ENCODE measurements at regions not wholly inside any gene's neighbourhood (a gene's known extent, or its start where the extent isn't known, plus 50 kb on each side); places are given as distances from the start of the nearest gene placed in this dataset.
"Not testable (repeated sequence)": the region's sequence is repeated elsewhere in the genome, so short reads cannot be mapped to it uniquely, and the experiment has no call there.

DNA sequence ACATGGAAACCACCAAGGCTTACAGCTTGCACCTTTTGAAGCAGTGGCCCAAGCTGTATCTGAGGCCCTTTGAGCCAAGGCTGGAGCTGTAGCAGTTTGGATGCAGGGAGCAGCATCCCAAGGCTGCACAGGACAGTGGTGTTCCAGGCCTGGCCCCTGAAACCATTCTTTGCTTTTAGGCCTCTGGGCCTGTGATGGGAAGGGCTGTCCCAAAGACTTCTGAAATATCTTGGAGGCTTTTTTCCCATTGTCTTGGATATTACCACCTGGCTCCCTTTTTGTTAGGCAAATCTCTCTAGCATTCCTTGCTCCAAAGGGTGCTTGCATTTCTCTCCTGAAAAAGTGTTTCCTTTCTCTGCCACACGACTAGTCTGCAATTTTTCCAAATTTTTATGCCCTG, 302.8 kb upstream of the MDFIC2 start:
- DNase-seq (ENCODE audit: low read depth), result no peak
- TF ChIP-seq, protein P1, sequence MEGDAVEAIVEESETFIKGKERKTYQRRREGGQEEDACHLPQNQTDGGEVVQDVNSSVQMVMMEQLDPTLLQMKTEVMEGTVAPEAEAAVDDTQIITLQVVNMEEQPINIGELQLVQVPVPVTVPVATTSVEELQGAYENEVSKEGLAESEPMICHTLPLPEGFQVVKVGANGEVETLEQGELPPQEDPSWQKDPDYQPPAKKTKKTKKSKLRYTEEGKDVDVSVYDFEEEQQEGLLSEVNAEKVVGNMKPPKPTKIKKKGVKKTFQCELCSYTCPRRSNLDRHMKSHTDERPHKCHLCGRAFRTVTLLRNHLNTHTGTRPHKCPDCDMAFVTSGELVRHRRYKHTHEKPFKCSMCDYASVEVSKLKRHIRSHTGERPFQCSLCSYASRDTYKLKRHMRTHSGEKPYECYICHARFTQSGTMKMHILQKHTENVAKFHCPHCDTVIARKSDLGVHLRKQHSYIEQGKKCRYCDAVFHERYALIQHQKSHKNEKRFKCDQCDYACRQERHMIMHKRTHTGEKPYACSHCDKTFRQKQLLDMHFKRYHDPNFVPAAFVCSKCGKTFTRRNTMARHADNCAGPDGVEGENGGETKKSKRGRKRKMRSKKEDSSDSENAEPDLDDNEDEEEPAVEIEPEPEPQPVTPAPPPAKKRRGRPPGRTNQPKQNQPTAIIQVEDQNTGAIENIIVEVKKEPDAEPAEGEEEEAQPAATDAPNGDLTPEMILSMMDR (conservative IDR thresholded peaks at IDR 0.05; ENCODE audit: control insufficient read depth, insufficient read depth, low read depth, low read length), result no peak
- no peak overlapping the region for H3K4me3 ChIP-seq (ENCODE audit: control insufficient read depth, low read depth, low read length)

DNA sequence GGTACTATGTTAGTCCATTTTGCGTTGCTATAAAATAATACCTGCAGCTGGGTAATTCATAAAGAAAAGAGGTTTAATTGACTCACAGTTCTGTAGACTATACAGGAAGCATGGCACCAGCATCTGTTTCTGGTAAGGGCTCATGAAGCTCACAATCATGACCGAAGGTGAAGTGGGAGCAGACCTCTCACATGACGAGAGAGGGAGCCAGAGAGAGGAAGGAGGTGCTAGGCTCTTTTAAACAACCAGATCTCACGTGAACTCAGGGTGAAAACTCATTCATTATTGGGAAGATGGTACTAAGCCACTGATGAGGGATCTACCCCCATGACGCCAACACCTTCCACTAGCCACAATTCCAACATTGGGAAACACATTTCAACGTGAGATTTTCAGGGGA, 301.7 kb upstream of the MDFIC2 start:
- TF ChIP-seq, protein P1 (conservative IDR thresholded peaks at IDR 0.05; ENCODE audit: control insufficient read depth, insufficient read depth, low read depth, low read length), result no peak
- no peak for DNase-seq (ENCODE audit: low read depth)

DNA sequence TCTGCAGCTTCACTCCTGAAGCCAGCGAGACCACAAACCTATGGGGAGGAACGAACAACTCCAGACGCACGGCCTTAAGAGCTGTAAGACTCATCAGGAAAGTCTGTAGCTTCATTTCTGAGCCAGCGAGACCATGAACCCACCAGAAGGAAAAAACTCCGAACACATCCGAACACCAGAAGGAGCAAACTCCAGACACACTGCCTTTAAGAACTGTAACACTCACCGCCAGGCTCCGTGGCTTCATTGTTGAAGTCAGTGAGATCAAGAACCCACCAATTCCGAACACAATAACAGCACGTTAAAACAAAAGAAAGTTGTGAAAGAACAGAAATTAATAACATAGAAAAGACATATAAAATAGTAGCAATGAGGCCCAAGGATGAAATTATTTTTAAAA, 300.5 kb upstream of the MDFIC2 start:
- no peak for DNase-seq (ENCODE audit: low read depth)
- no peak overlapping the region for H3K4me3 ChIP-seq (ENCODE audit: control insufficient read depth, low read depth, low read length)
- TF ChIP-seq, protein P1 (conservative IDR thresholded peaks at IDR 0.05; ENCODE audit: control insufficient read depth, insufficient read depth, low read depth, low read length), result no peak

More for the DNA sequence above, 301.7 kb upstream of the MDFIC2 start:
- H3K4me3 ChIP-seq (ENCODE audit: control insufficient read depth, low read depth, low read length), result no peak overlapping the region

DNA sequence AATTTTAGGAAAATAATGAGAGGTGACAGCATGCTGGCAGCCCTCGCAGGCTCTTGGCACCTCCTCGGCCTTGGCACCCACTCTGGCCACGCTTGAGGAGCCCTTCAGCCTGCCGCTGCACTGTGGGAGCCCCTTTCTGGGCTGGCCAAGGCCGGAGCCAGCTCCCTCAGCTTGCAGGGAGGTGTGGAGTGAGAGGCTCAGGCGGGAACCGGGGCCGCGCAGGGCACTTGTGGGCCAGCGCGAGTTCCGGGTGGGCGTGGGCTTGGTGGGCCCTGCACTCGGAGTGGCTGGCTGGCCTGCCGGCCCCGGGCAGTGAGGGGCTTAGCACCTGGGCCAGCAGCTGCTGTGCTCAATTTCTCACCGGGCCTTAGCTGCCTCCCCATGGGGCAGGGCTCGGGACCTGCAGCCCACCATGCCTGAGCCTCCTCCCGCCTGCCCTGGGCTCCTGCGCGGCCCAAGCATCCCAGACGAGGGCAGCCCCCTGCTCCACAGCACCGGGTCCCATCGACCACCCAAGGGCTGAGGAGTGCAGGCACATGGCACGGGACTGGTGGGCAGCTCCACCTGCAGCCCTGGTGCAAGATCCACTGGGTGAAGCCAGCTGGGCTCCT, 299.3 kb upstream of the MDFIC2 start:
- not testable (repeated sequence) for DNase-seq (ENCODE audit: low read depth); H3K4me3 ChIP-seq (ENCODE audit: control insufficient read depth, low read depth, low read length)

DNA sequence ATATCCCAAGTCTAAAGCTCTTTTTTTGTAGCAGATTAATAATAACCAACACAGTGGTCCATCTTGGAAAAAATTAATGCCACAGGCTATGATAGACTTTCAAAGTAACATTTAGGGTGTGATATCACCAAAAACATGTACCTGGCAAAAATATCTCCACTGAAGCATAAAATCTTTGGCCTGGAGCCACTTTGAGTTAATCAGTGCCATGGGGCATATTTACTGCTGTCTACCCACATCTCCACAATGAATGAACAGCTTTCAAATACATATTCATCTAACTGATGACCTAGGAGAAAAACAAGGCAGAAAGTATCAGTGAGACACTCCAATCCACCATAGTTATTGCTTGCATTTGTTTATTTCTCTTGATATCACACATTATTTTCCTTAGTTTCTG, 296.0 kb upstream of the MDFIC2 start:
- TF ChIP-seq, protein P1 (conservative IDR thresholded peaks at IDR 0.05; ENCODE audit: control insufficient read depth, insufficient read depth, low read depth, low read length), result no peak
- no peak overlapping the region for H3K4me3 ChIP-seq (ENCODE audit: control insufficient read depth, low read depth, low read length)
- DNase-seq (ENCODE audit: low read depth), result no peak

DNA sequence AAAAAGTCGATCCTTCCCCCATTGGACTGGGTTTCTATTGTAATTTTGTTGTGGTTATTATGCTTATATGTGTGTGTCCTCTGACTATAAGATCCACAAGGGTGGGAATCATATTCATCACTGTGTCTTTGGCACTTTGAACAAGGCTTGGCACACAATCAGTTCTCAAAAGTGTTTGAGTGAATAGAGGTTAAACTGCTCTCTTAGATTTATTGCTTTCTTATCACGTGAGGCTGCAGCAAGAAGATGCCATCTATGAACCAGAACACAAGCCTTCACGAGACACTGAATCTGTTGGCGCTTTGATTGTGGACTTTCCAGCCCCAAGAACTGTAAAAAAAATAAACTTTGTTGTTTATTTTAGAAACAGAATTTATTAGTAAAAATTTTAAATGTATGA, 295.0 kb upstream of the MDFIC2 start:
- no peak for DNase-seq (ENCODE audit: low read depth)
- TF ChIP-seq, protein P1 (conservative IDR thresholded peaks at IDR 0.05; ENCODE audit: control insufficient read depth, insufficient read depth, low read depth, low read length), result no peak
- H3K4me3 ChIP-seq (ENCODE audit: control insufficient read depth, low read depth, low read length), result no peak overlapping the region

DNA sequence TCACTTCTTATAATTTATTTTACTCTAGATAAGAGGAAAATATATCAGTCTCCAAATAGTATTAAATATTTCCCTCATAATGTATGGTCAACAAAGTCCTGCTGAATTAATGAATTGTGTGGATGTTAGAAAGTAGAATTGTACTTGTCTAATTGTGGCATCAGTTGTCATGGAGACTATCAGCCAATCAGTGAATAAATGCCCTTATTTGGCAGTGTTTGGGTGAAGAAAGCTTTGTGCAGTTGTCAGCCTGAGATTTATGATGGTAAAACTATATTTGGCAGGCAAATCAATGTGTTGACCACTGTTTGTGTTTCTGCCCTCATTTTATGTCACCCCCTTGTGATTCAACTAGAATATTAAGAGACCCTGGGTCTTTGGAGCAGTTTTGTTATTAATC, 293.6 kb upstream of the MDFIC2 start:
- H3K4me3 ChIP-seq (ENCODE audit: control insufficient read depth, low read depth, low read length), result no peak overlapping the region
- DNase-seq (ENCODE audit: low read depth), result no peak
- TF ChIP-seq, protein P1 (conservative IDR thresholded peaks at IDR 0.05; ENCODE audit: control insufficient read depth, insufficient read depth, low read depth, low read length), result no peak

Measured in fibroblast of mammary gland (primary cell).